ENCODE measurements at regions not wholly inside any gene's neighbourhood (a gene's known extent, or its start where the extent isn't known, plus 50 kb on each side); places are given as distances from the start of the nearest gene placed in this dataset.

DNA sequence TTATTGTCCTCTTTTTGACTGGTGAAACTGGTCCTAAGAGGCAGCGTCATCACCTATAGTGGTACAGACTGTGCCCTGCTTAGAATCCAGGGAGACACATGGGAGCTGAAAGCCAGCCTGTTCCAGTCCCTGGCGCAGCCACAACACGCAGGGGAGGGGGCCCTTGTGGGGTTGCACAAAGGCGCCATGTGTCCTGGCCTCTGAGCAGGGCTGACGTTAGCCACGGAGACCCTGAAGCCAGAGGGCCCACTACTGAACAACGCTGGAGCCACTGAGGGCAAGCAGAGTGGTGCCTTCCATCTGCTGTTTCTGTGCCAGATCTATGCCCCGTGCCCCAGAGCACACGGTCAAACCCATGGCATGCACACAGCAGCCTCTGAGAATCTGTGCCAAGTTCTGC, 147.3 kb downstream of the ACTL7B start:
- intact Hi-C loops (cut with micrococcal nuclease), result no loop called here
- Histone ChIP-seq H3K4me1 (ENCODE audit: control insufficient read depth in 2 of 2, insufficient read depth in 2 of 2, low read length in 2 of 2) (no peaks in the 10 kb centered on the region), H4K20me1 (ENCODE audit: control insufficient read depth, insufficient read depth, low read length, poor library complexity, severe bottlenecking) (no peaks in the 10 kb centered on the region), H3K36me3 (replicated peaks in 1 of 2; ENCODE audit: control extremely low read depth in 1 of 2, control insufficient read depth in 1 of 2, extremely low read depth in 1 of 2, insufficient read depth in 2 of 2, low read length in 1 of 2) (no peaks in the 10 kb centered on the region), H3K27me3 (replicated peaks in 1 of 4; ENCODE audit: control extremely low read depth in 1 of 4, control insufficient read depth in 3 of 4, insufficient read depth in 4 of 4, low read length in 3 of 4) (no peaks in the 10 kb centered on the region), H3K9ac (ENCODE audit: low read length) (no peak overlapping the region), H3K4me3 (ENCODE audit: control extremely low read depth in 1 of 5, extremely low read depth in 1 of 5, insufficient read depth in 1 of 5, low read depth in 2 of 5, low read length in 4 of 5) (no peak overlapping the region), H2AFZ (ENCODE audit: insufficient read depth, low read depth, low read length, poor library complexity, severe bottlenecking) (no peak overlapping the region), H3K27ac (ENCODE audit: low read length in 2 of 2) (no peak overlapping the region), H3K9me3 (ENCODE audit: control extremely low read depth in 1 of 3, control insufficient read depth in 2 of 3, insufficient read depth in 1 of 3, low read length in 2 of 3) (peaks cover 0 to under 1% (median 0%) of the 10 kb centered on the region in 3 donors), H3K79me2 (ENCODE audit: control insufficient read depth, insufficient read depth, low read length) (no peaks in the 10 kb centered on the region), H3K4me2 (replicated peaks; ENCODE audit: low read depth, low read length, poor library complexity, severe bottlenecking) (no peak overlapping the region)
- POLR2A ChIA-PET, result no interaction called here
- DNase-seq (no peak), ATAC-seq (ENCODE audit: low read depth) (no peak)
- 93% methylated on average over 9 of the region's 9 CpGs for WGBS (ENCODE audit: insufficient coverage)
- TF ChIP-seq, protein P1, sequence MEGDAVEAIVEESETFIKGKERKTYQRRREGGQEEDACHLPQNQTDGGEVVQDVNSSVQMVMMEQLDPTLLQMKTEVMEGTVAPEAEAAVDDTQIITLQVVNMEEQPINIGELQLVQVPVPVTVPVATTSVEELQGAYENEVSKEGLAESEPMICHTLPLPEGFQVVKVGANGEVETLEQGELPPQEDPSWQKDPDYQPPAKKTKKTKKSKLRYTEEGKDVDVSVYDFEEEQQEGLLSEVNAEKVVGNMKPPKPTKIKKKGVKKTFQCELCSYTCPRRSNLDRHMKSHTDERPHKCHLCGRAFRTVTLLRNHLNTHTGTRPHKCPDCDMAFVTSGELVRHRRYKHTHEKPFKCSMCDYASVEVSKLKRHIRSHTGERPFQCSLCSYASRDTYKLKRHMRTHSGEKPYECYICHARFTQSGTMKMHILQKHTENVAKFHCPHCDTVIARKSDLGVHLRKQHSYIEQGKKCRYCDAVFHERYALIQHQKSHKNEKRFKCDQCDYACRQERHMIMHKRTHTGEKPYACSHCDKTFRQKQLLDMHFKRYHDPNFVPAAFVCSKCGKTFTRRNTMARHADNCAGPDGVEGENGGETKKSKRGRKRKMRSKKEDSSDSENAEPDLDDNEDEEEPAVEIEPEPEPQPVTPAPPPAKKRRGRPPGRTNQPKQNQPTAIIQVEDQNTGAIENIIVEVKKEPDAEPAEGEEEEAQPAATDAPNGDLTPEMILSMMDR (IDR thresholded peaks at IDR 0.05), result no peak
- no peak for TF ChIP-seq EZH2 (IDR thresholded peaks at IDR 0.05; ENCODE audit: borderline replicate concordance, insufficient read depth, low read depth, low read length, poor library complexity, severe bottlenecking)
- no peaks in the 10 kb centered on the region for H3K9me3 Mint-ChIP-seq (ENCODE audit: insufficient read depth)
- no peak overlapping the region for H3K4me3 Mint-ChIP-seq
- CTCF ChIA-PET, result no interaction called here
- H3K27ac Mint-ChIP-seq, result no peak overlapping the region
- no peaks in the 10 kb centered on the region for H3K4me1 Mint-ChIP-seq
- H3K27me3 Mint-ChIP-seq, result peaks cover 4% of the 10 kb centered on the region

DNA sequence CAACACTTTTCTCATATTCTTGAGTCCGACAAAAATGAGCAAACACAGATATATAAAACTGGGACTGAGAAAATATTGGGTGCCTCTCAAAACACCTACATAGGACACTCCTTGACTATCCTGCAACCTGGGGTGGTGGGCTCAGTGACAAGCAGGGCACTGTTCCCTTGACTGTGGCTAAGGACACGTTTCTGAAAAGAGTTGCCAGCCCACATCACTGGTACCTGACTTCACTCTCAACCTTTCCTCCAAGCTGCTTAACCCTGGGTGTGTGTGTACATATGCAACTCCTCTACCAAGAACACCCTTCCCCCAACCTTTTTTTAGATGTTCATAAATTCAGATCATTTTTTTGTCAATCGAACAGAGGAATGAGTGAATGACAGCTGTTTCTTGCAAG, 148.7 kb downstream of the ACTL7B start:
- Mint-ChIP-seq H3K4me3 (no peak overlapping the region), H3K27ac (no peak overlapping the region), H3K9me3 (ENCODE audit: insufficient read depth) (no peaks in the 10 kb centered on the region), H3K4me1 (no peaks in the 10 kb centered on the region), H3K27me3 (no peaks in the 10 kb centered on the region)
- no peak overlapping the region for H3K9ac ChIP-seq (ENCODE audit: low read length)
- H4K20me1 ChIP-seq (ENCODE audit: control insufficient read depth, insufficient read depth, low read length, poor library complexity, severe bottlenecking), result no peaks in the 10 kb centered on the region
- H3K4me3 ChIP-seq (ENCODE audit: control extremely low read depth in 1 of 5, extremely low read depth in 1 of 5, insufficient read depth in 1 of 5, low read depth in 2 of 5, low read length in 4 of 5), result no peak overlapping the region
- H3K36me3 ChIP-seq (replicated peaks in 1 of 2; ENCODE audit: control extremely low read depth in 1 of 2, control insufficient read depth in 1 of 2, extremely low read depth in 1 of 2, insufficient read depth in 2 of 2, low read length in 1 of 2), result no peaks in the 10 kb centered on the region
- peaks cover 0 to 4% (median 0%) of the 10 kb centered on the region in 3 donors for H3K9me3 ChIP-seq (ENCODE audit: control extremely low read depth in 1 of 3, control insufficient read depth in 2 of 3, insufficient read depth in 1 of 3, low read length in 2 of 3)
- ChIA-PET POLR2A (no interaction called here), CTCF (no interaction called here)
- H3K4me1 ChIP-seq (ENCODE audit: control insufficient read depth in 2 of 2, insufficient read depth in 2 of 2, low read length in 2 of 2), result no peaks in the 10 kb centered on the region
- TF ChIP-seq, protein P1 (IDR thresholded peaks at IDR 0.05), result no peak
- no peak for TF ChIP-seq EZH2 (IDR thresholded peaks at IDR 0.05; ENCODE audit: borderline replicate concordance, insufficient read depth, low read depth, low read length, poor library complexity, severe bottlenecking)
- 92% methylated on average over 2 of the region's 3 CpGs for WGBS (ENCODE audit: insufficient coverage)
- H3K27ac ChIP-seq (ENCODE audit: low read length in 2 of 2), result no peak overlapping the region
- intact Hi-C loops (cut with micrococcal nuclease), result no loop called here
- no peaks in the 10 kb centered on the region for H3K27me3 ChIP-seq (replicated peaks in 1 of 4; ENCODE audit: control extremely low read depth in 1 of 4, control insufficient read depth in 3 of 4, insufficient read depth in 4 of 4, low read length in 3 of 4)
- H3K79me2 ChIP-seq (ENCODE audit: control insufficient read depth, insufficient read depth, low read length), result no peaks in the 10 kb centered on the region
- no peak overlapping the region for H3K4me2 ChIP-seq (replicated peaks; ENCODE audit: low read depth, low read length, poor library complexity, severe bottlenecking)
- no peak overlapping the region for H2AFZ ChIP-seq (ENCODE audit: insufficient read depth, low read depth, low read length, poor library complexity, severe bottlenecking)
- ATAC-seq (ENCODE audit: low read depth) (no peak), DNase-seq (no peak)

Measured in B cell (primary cell).